NB4 (cell line): ENCODE measurements at regions not wholly inside any gene's neighbourhood (a gene's known extent, or its start where the extent isn't known, plus 50 kb on each side); places are given as distances from the start of the nearest gene placed in this dataset.
"Not testable (repeated sequence)": the region's sequence is repeated elsewhere in the genome, so short reads cannot be mapped to it uniquely, and the experiment has no call there.

Source experiments
- DNase-seq: peaks from one replicate; pipeline ENCODE4 v3.0.0; 2010; ENCODE audit warnings: low read depth
- H3K4me3 ChIP-seq: one replicate; pipeline ENCODE4 v1.5.1; 2011; ENCODE audit warnings: mild to moderate bottlenecking, low read depth, low read length, moderate library complexity
- CTCF ChIP-seq: IDR thresholded peaks from one replicate; pipeline ENCODE4 v1.5.1; 2012; ENCODE audit warnings: low read depth, low read length
- MYC ChIP-seq: IDR thresholded peaks from 2 replicates; pipeline ENCODE4 v1.6.1; 2011; ENCODE audit warnings: low read depth, low read length
- POLR2A ChIP-seq: IDR thresholded peaks from 2 replicates; pipeline ENCODE4 v1.6.1; 2011; ENCODE audit warnings: mild to moderate bottlenecking; ENCODE audit not compliant: insufficient read length; ENCODE audit errors: extremely low read depth
- TF ChIP-seq, protein P1 (sequence below): IDR thresholded peaks from 2 replicates; pipeline ENCODE4 v1.6.1; 2011; ENCODE audit warnings: low read depth, low read length

GRCh38 chr16:82293671-82294070 lies 123.6 kb upstream of the MPHOSPH6 start:
- DNase-seq = no peak
- H3K4me3 ChIP-seq = no peak overlapping the region
- TF ChIP-seq, protein P1, sequence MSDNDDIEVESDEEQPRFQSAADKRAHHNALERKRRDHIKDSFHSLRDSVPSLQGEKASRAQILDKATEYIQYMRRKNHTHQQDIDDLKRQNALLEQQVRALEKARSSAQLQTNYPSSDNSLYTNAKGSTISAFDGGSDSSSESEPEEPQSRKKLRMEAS = no peak
- TF ChIP-seq CTCF (no peak), POLR2A (no peak), MYC (no peak)

DNA sequence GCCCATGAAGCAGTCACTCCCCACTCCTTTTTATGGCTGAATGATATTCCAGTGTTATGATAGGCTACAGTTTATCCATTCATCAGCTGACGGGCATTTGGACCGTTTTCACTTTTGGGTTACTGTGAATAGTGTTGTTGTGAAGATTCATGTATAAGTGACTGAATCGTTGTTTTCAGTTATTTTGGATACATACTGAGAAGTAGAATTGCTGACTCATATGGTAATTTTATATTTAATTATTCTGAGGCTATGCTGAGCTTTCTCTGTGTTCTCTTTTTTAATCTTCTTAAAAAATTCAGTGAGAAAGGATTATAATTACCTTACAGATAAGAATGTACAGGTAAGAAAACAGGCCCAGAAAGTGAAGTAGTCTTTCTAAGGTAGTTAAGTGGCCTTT lies 117.9 kb upstream of the MPHOSPH6 start:
- TF ChIP-seq MYC (no peak), CTCF (no peak), POLR2A (no peak)
- TF ChIP-seq, protein P1 = no peak

DNA sequence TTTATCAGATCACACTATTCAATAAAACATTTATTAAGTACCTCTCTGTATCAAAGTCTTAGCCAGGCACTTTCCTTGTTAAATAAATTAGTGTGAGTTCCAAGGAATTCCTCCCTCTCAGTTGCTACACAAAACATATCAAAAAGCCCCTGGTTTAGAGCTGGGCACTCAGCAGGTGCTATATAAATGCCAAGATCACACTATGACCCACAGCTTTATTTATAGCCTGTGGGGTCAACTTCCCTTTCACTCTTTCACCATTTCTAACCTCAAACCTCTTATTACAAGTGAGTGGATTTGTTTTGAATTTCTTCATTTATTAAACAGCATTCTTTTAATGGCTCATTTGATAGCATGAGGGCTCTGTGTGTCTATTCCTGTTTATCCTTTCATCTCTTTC lies 112.6 kb upstream of the MPHOSPH6 start:
- H3K4me3 ChIP-seq = no peak overlapping the region
- TF ChIP-seq CTCF (no peak), MYC (no peak), POLR2A (no peak)
- TF ChIP-seq, protein P1 = no peak
- no peak for DNase-seq

More for the DNA sequence above, 117.9 kb upstream of the MPHOSPH6 start:
- DNase-seq = no peak
- no peak overlapping the region for H3K4me3 ChIP-seq

DNA sequence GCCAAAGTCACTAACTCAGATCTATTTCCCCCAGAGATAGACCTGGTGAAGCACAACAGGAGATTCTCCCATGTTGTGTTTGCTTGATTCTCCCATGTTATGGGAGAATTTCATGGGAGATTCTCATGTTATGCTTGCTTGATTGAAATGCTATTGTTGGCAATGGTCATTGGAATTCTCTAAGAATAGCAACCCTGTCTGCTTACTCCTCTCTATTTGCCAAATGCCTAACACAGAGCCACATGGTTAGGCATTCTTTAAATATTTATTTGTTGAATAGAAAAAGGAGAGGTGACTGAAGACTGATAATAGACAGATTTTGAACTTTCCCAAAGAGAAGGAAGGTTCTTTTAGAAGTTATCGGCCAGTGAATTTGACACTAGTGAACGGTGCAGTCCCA lies 111.5 kb upstream of the MPHOSPH6 start:
- TF ChIP-seq CTCF = no peak
- no peak for DNase-seq

GRCh38 chr16:82280867-82281266 lies 110.8 kb upstream of the MPHOSPH6 start:
- DNase-seq = peak; percentile 13
- H3K4me3 ChIP-seq = no peak overlapping the region
- TF ChIP-seq, protein P1 = no peak
- TF ChIP-seq CTCF = no peak
- TF ChIP-seq POLR2A = no peak
- no peak for TF ChIP-seq MYC

More for the DNA sequence above, 111.5 kb upstream of the MPHOSPH6 start:
- H3K4me3 ChIP-seq = no peak overlapping the region

DNA sequence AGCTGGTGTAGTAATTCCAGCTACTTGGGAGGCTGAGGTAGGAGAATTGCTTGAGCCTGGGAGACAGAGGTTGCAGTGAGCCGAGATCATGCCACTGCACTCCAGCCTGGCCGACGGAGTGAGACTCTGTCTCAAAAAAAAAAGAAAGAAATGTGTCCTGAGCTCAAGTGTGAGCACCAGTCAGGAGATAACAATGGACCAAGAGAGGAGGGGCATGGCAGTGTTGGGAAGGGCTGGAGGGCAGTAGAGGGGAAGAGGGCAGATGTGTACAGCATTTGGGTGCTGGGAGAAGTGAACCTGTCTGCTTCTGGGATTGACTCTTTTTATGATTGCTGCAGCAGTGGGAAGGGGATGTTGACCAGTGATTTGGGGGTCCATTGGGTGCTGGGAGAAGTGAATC lies 105.3 kb upstream of the MPHOSPH6 start:
- not testable (repeated sequence) for DNase-seq, H3K4me3 ChIP-seq
